ENCODE measurements at regions not wholly inside any gene's neighbourhood (a gene's known extent, or its start where the extent isn't known, plus 50 kb on each side); places are given as distances from the start of the nearest gene placed in this dataset.

- H3K9me3 ChIP-seq (ENCODE audit: control insufficient read depth, low read length), result no peaks in the 10 kb centered on the region
- H3K23ac ChIP-seq (ENCODE audit: low read length in 2 of 2), result no peak overlapping the region
- H4K8ac ChIP-seq (ENCODE audit: low read length), result no peak overlapping the region
- H2BK15ac ChIP-seq (ENCODE audit: low read depth, poor library complexity, severe bottlenecking), result no peak overlapping the region
- no peak overlapping the region for H2AK5ac ChIP-seq (ENCODE audit: low read length, severe bottlenecking)
- H3K18ac ChIP-seq (ENCODE audit: low read depth in 1 of 2, low read length in 2 of 2), result no peak overlapping the region
- H3K36me3 ChIP-seq (ENCODE audit: control insufficient read depth in 1 of 2, insufficient read depth in 2 of 2, low read depth in 1 of 2, low read length in 2 of 2), result no peaks in the 10 kb centered on the region
- no peak overlapping the region for H3K9ac ChIP-seq (ENCODE audit: low read length)
- H2AFZ ChIP-seq (ENCODE audit: low read depth, low read length), result no peak overlapping the region
- H3K4ac ChIP-seq (ENCODE audit: low read depth in 1 of 2, low read length in 2 of 2), result no peak overlapping the region
- no peak overlapping the region for H3K4me3 ChIP-seq (ENCODE audit: insufficient read depth in 1 of 2, low read depth in 1 of 2, low read length in 2 of 2)
- no peak for DNase-seq
- H3K4me1 ChIP-seq (ENCODE audit: control insufficient read depth, insufficient read depth, low read depth, low read length), result no peaks in the 10 kb centered on the region
- H3K4me2 ChIP-seq (ENCODE audit: low read length, poor library complexity, severe bottlenecking), result no peak overlapping the region
- H3K14ac ChIP-seq (ENCODE audit: low read length in 2 of 2), result no peak overlapping the region
- H3K27me3 ChIP-seq (ENCODE audit: control insufficient read depth in 1 of 2, insufficient read depth in 1 of 2, low read length in 2 of 2), result no peaks in the 10 kb centered on the region
- no peak overlapping the region for H2BK12ac ChIP-seq (ENCODE audit: low read length in 2 of 2)
- H3K79me1 ChIP-seq (replicated peaks; ENCODE audit: low read length, poor library complexity, severe bottlenecking), result no peaks in the 10 kb centered on the region
- H2BK120ac ChIP-seq (ENCODE audit: low read depth, low read length), result no peak overlapping the region
- H4K91ac ChIP-seq (ENCODE audit: low read length), result no peak overlapping the region
- no peak overlapping the region for H2BK5ac ChIP-seq (ENCODE audit: low read depth, low read length, poor library complexity, severe bottlenecking)
- H3K27ac ChIP-seq (ENCODE audit: low read length, poor library complexity, severe bottlenecking), result no peak overlapping the region
Observed at GRCh38 chr3:31189971-31190370, 295.5 kb upstream of the GADL1 start.

- DNase-seq, result no peak
- H2BK120ac ChIP-seq (ENCODE audit: low read depth, low read length), result no peak overlapping the region
- no peak overlapping the region for H3K9ac ChIP-seq (ENCODE audit: low read length)
- WGBS, result 73% methylated on average over 6 of the region's 6 CpGs
- H3K79me1 ChIP-seq (replicated peaks; ENCODE audit: low read length, poor library complexity, severe bottlenecking), result no peaks in the 10 kb centered on the region
- no peak overlapping the region for H3K14ac ChIP-seq (ENCODE audit: low read length in 2 of 2)
- no peak overlapping the region for H2BK5ac ChIP-seq (ENCODE audit: low read depth, low read length, poor library complexity, severe bottlenecking)
- H2BK15ac ChIP-seq (ENCODE audit: low read depth, poor library complexity, severe bottlenecking), result no peak overlapping the region
- H2AK5ac ChIP-seq (ENCODE audit: low read length, severe bottlenecking), result no peak overlapping the region
- H3K23ac ChIP-seq (ENCODE audit: low read length in 2 of 2), result no peak overlapping the region
- no peaks in the 10 kb centered on the region for H3K27me3 ChIP-seq (ENCODE audit: control insufficient read depth in 1 of 2, insufficient read depth in 1 of 2, low read length in 2 of 2)
- H3K4me3 ChIP-seq (ENCODE audit: insufficient read depth in 1 of 2, low read depth in 1 of 2, low read length in 2 of 2), result no peak overlapping the region
- no peaks in the 10 kb centered on the region for H3K36me3 ChIP-seq (ENCODE audit: control insufficient read depth in 1 of 2, insufficient read depth in 2 of 2, low read depth in 1 of 2, low read length in 2 of 2)
- no peak overlapping the region for H3K4ac ChIP-seq (ENCODE audit: low read depth in 1 of 2, low read length in 2 of 2)
- no peak overlapping the region for H2BK12ac ChIP-seq (ENCODE audit: low read length in 2 of 2)
- H3K9me3 ChIP-seq (ENCODE audit: control insufficient read depth, low read length), result no peaks in the 10 kb centered on the region
- no peak overlapping the region for H4K8ac ChIP-seq (ENCODE audit: low read length)
- no peak overlapping the region for H3K27ac ChIP-seq (ENCODE audit: low read length, poor library complexity, severe bottlenecking)
- H3K4me2 ChIP-seq (ENCODE audit: low read length, poor library complexity, severe bottlenecking), result no peak overlapping the region
- H3K18ac ChIP-seq (ENCODE audit: low read depth in 1 of 2, low read length in 2 of 2), result no peak overlapping the region
- no peaks in the 10 kb centered on the region for H3K4me1 ChIP-seq (ENCODE audit: control insufficient read depth, insufficient read depth, low read depth, low read length)
- no peak overlapping the region for H2AFZ ChIP-seq (ENCODE audit: low read depth, low read length)
- no peak overlapping the region for H4K91ac ChIP-seq (ENCODE audit: low read length)
Observed at GRCh38 chr3:31191354-31191753, 296.9 kb upstream of the GADL1 start.

- H3K4me2 ChIP-seq (ENCODE audit: low read length, poor library complexity, severe bottlenecking), result no peak overlapping the region
- no peaks in the 10 kb centered on the region for H3K9me3 ChIP-seq (ENCODE audit: control insufficient read depth, low read length)
- no peaks in the 10 kb centered on the region for H3K36me3 ChIP-seq (ENCODE audit: control insufficient read depth in 1 of 2, insufficient read depth in 2 of 2, low read depth in 1 of 2, low read length in 2 of 2)
- no peak overlapping the region for H3K23ac ChIP-seq (ENCODE audit: low read length in 2 of 2)
- no peak overlapping the region for H3K9ac ChIP-seq (ENCODE audit: low read length)
- H3K79me1 ChIP-seq (replicated peaks; ENCODE audit: low read length, poor library complexity, severe bottlenecking), result no peaks in the 10 kb centered on the region
- H2AK5ac ChIP-seq (ENCODE audit: low read length, severe bottlenecking), result no peak overlapping the region
- no peaks in the 10 kb centered on the region for H3K27me3 ChIP-seq (ENCODE audit: control insufficient read depth in 1 of 2, insufficient read depth in 1 of 2, low read length in 2 of 2)
- no peak overlapping the region for H2BK5ac ChIP-seq (ENCODE audit: low read depth, low read length, poor library complexity, severe bottlenecking)
- H4K91ac ChIP-seq (ENCODE audit: low read length), result no peak overlapping the region
- no peak overlapping the region for H2BK12ac ChIP-seq (ENCODE audit: low read length in 2 of 2)
- no peak overlapping the region for H3K27ac ChIP-seq (ENCODE audit: low read length, poor library complexity, severe bottlenecking)
- no peak overlapping the region for H3K14ac ChIP-seq (ENCODE audit: low read length in 2 of 2)
- H2AFZ ChIP-seq (ENCODE audit: low read depth, low read length), result no peak overlapping the region
- H2BK120ac ChIP-seq (ENCODE audit: low read depth, low read length), result no peak overlapping the region
- H3K4me1 ChIP-seq (ENCODE audit: control insufficient read depth, insufficient read depth, low read depth, low read length), result peaks cover 2% of the 10 kb centered on the region
- no peak overlapping the region for H3K4me3 ChIP-seq (ENCODE audit: insufficient read depth in 1 of 2, low read depth in 1 of 2, low read length in 2 of 2)
- no peak overlapping the region for H4K8ac ChIP-seq (ENCODE audit: low read length)
- WGBS, result 93% methylated on average over 2 of the region's 2 CpGs
- DNase-seq, result no peak
- H3K18ac ChIP-seq (ENCODE audit: low read depth in 1 of 2, low read length in 2 of 2), result no peak overlapping the region
- no peak overlapping the region for H2BK15ac ChIP-seq (ENCODE audit: low read depth, poor library complexity, severe bottlenecking)
- H3K4ac ChIP-seq (ENCODE audit: low read depth in 1 of 2, low read length in 2 of 2), result no peak overlapping the region
Observed at GRCh38 chr3:31193429-31193828, 299.0 kb upstream of the GADL1 start.

- no peak overlapping the region for H2BK15ac ChIP-seq (ENCODE audit: low read depth, poor library complexity, severe bottlenecking)
- H3K27ac ChIP-seq (ENCODE audit: low read length, poor library complexity, severe bottlenecking), result no peak overlapping the region
- H3K4me2 ChIP-seq (ENCODE audit: low read length, poor library complexity, severe bottlenecking), result no peak overlapping the region
- no peak overlapping the region for H4K91ac ChIP-seq (ENCODE audit: low read length)
- H3K9ac ChIP-seq (ENCODE audit: low read length), result no peak overlapping the region
- no peaks in the 10 kb centered on the region for H3K79me1 ChIP-seq (replicated peaks; ENCODE audit: low read length, poor library complexity, severe bottlenecking)
- no peak overlapping the region for H3K4ac ChIP-seq (ENCODE audit: low read depth in 1 of 2, low read length in 2 of 2)
- H3K23ac ChIP-seq (ENCODE audit: low read length in 2 of 2), result no peak overlapping the region
- H3K27me3 ChIP-seq (ENCODE audit: control insufficient read depth in 1 of 2, insufficient read depth in 1 of 2, low read length in 2 of 2), result no peaks in the 10 kb centered on the region
- H3K4me3 ChIP-seq (ENCODE audit: insufficient read depth in 1 of 2, low read depth in 1 of 2, low read length in 2 of 2), result no peak overlapping the region
- no peak overlapping the region for H2BK5ac ChIP-seq (ENCODE audit: low read depth, low read length, poor library complexity, severe bottlenecking)
- H3K36me3 ChIP-seq (ENCODE audit: control insufficient read depth in 1 of 2, insufficient read depth in 2 of 2, low read depth in 1 of 2, low read length in 2 of 2), result no peaks in the 10 kb centered on the region
- no peak overlapping the region for H4K8ac ChIP-seq (ENCODE audit: low read length)
- DNase-seq, result no peak
- H2AFZ ChIP-seq (ENCODE audit: low read depth, low read length), result no peak overlapping the region
- H3K4me1 ChIP-seq (ENCODE audit: control insufficient read depth, insufficient read depth, low read depth, low read length), result peaks cover 2% of the 10 kb centered on the region
- no peak overlapping the region for H2AK5ac ChIP-seq (ENCODE audit: low read length, severe bottlenecking)
- no peak overlapping the region for H2BK120ac ChIP-seq (ENCODE audit: low read depth, low read length)
- no peak overlapping the region for H3K18ac ChIP-seq (ENCODE audit: low read depth in 1 of 2, low read length in 2 of 2)
- no peak overlapping the region for H3K14ac ChIP-seq (ENCODE audit: low read length in 2 of 2)
- 100% methylated on average over 1 of the region's 1 CpG for WGBS
- H3K9me3 ChIP-seq (ENCODE audit: control insufficient read depth, low read length), result no peaks in the 10 kb centered on the region
- H2BK12ac ChIP-seq (ENCODE audit: low read length in 2 of 2), result no peak overlapping the region
Observed at GRCh38 chr3:31193871-31194270, 299.4 kb upstream of the GADL1 start.
